Trophoblast cell (in vitro differentiated cells and primary cell): ENCODE measurements at regions not wholly inside any gene's neighbourhood (a gene's known extent, or its start where the extent isn't known, plus 50 kb on each side); places are given as distances from the start of the nearest gene placed in this dataset.

ENCODE experiments used
- DNase-seq, 2 donors: peaks; one replicate each; pipeline ENCODE4 v3.0.0-alpha.2; 2016
- H2AFZ ChIP-seq: 2 replicates; pipeline ENCODE4 v1.6.1; 2013; ENCODE audit warnings: low read length, moderate library complexity, mild to moderate bottlenecking; ENCODE audit not compliant: insufficient read depth, poor library complexity
- H2AK5ac ChIP-seq: 2 replicates; pipeline ENCODE4 v1.6.1; 2013; ENCODE audit warnings: mild to moderate bottlenecking, low read length
- H2BK120ac ChIP-seq: 2 replicates; pipeline ENCODE4 v1.6.1; 2013; ENCODE audit warnings: low read length, mild to moderate bottlenecking, moderate library complexity; ENCODE audit not compliant: insufficient read depth, poor library complexity
- H2BK12ac ChIP-seq: 2 replicates; pipeline ENCODE4 v1.6.1; 2013; ENCODE audit warnings: mild to moderate bottlenecking, low read length, moderate library complexity
- H2BK5ac ChIP-seq: 2 replicates; pipeline ENCODE4 v1.6.1; 2013; ENCODE audit warnings: low read length, low read depth, moderate library complexity, mild to moderate bottlenecking; ENCODE audit not compliant: poor library complexity
- H3K14ac ChIP-seq: 2 replicates; pipeline ENCODE4 v1.6.1; 2013; ENCODE audit warnings: mild to moderate bottlenecking, low read length
- H3K18ac ChIP-seq: 2 replicates; pipeline ENCODE4 v1.6.1; 2013; ENCODE audit warnings: mild to moderate bottlenecking, low read length
- H3K23ac ChIP-seq: 2 replicates; pipeline ENCODE4 v1.6.1; 2013; ENCODE audit warnings: low read length
- H3K27ac ChIP-seq: 2 replicates; pipeline ENCODE4 v1.5.1; 2013; ENCODE audit warnings: low read depth, mild to moderate bottlenecking, inconsistent platforms, low read length, moderate library complexity
- H3K27me3 ChIP-seq: 2 replicates; pipeline ENCODE4 v1.6.1; 2013; ENCODE audit warnings: inconsistent platforms, mild to moderate bottlenecking, low read length, moderate library complexity; ENCODE audit not compliant: insufficient read depth
- H3K36me3 ChIP-seq, 2 experiments: 1 replicate in 1 of 2; 2 replicates in 1 of 2; pipeline ENCODE4 v1.6.1; 2013; ENCODE audit warnings: low read length in 2 of 2, mild to moderate bottlenecking in 2 of 2, moderate library complexity in 1 of 2; ENCODE audit not compliant: insufficient read depth in 2 of 2, control insufficient read depth in 1 of 2
- H3K4ac ChIP-seq: 2 replicates; pipeline ENCODE4 v1.6.1; 2013; ENCODE audit warnings: low read depth, mild to moderate bottlenecking, low read length, moderate library complexity
- H3K4me1 ChIP-seq, 2 experiments: 1 replicate in 1 of 2; 2 replicates in 1 of 2; pipeline ENCODE4 v1.6.1; 2013; ENCODE audit warnings: low read length in 2 of 2, mild to moderate bottlenecking in 2 of 2, moderate library complexity in 1 of 2; ENCODE audit not compliant: insufficient read depth in 2 of 2, control insufficient read depth in 1 of 2
- H3K4me2 ChIP-seq: 2 replicates; pipeline ENCODE4 v1.6.1; 2013; ENCODE audit warnings: inconsistent platforms, mild to moderate bottlenecking, low read length, moderate library complexity
- H3K4me3 ChIP-seq: 2 replicates; pipeline ENCODE4 v1.5.1; 2013; ENCODE audit warnings: mild to moderate bottlenecking, low read depth, low read length, inconsistent platforms
- H3K79me1 ChIP-seq: one replicate; pipeline ENCODE4 v1.6.1; 2013; ENCODE audit warnings: low read length
- H3K79me2 ChIP-seq: 2 replicates; pipeline ENCODE4 v1.6.1; 2013; ENCODE audit warnings: low read length, mild to moderate bottlenecking; ENCODE audit not compliant: control insufficient read depth, insufficient read depth, poor library complexity
- H3K9ac ChIP-seq: 2 replicates; pipeline ENCODE4 v1.6.1; 2013; ENCODE audit warnings: mild to moderate bottlenecking, low read length
- H3K9me3 ChIP-seq: 2 replicates; pipeline ENCODE4 v1.6.1; 2013; ENCODE audit warnings: low read depth, mild to moderate bottlenecking, control low read depth, inconsistent platforms, low read length; ENCODE audit not compliant: insufficient read depth
- H4K12ac ChIP-seq: 2 replicates; pipeline ENCODE4 v1.6.1; 2013; ENCODE audit warnings: low read depth, mild to moderate bottlenecking, low read length, moderate library complexity
- H4K8ac ChIP-seq: 2 replicates; pipeline ENCODE4 v1.6.1; 2013; ENCODE audit warnings: low read depth, mild to moderate bottlenecking, low read length, moderate library complexity
- H4K91ac ChIP-seq: one replicate; pipeline ENCODE4 v1.6.1; 2013; ENCODE audit warnings: low read depth, mild to moderate bottlenecking, low read length, moderate library complexity
- WGBS: extraction: QIAGEN DNeasy Blood & Tissue Kit; methylation state at CpG from one replicate; pipeline ENCODE4 v1.1.7; 2013; ENCODE audit warnings: missing lambda C conversion rate; ENCODE audit not compliant: insufficient read length, insufficient coverage; ENCODE audit errors: extremely low coverage; 5-methylcytosine and 5-hydroxymethylcytosine counted together

GRCh38 chr15:87686841-87687522, 569.6 kb downstream of the NTRK3 start:
- no peak overlapping the region for H2AFZ ChIP-seq
- no peak overlapping the region for H3K4ac ChIP-seq
- no peak overlapping the region for H2BK120ac ChIP-seq
- H4K91ac ChIP-seq = no peak overlapping the region
- no peak overlapping the region for H2AK5ac ChIP-seq
- H3K9me3 ChIP-seq = no peaks in the 10 kb centered on the region
- no peak overlapping the region for H3K4me3 ChIP-seq
- no peaks in the 10 kb centered on the region for H3K36me3 ChIP-seq
- no peak overlapping the region for H3K9ac ChIP-seq
- no peaks in the 10 kb centered on the region for H3K4me1 ChIP-seq
- no peak overlapping the region for H2BK12ac ChIP-seq
- no CpG with 5 or more reads among the region's 4 CpGs for WGBS
- no peak overlapping the region for H3K27ac ChIP-seq
- H3K79me1 ChIP-seq = no peaks in the 10 kb centered on the region
- no peak overlapping the region for H4K12ac ChIP-seq
- no peak overlapping the region for H3K4me2 ChIP-seq
- H3K14ac ChIP-seq = no peak overlapping the region
- no peak overlapping the region for H3K23ac ChIP-seq
- H3K27me3 ChIP-seq = no peaks in the 10 kb centered on the region
- no peak overlapping the region for H4K8ac ChIP-seq
- no peak overlapping the region for H3K18ac ChIP-seq
- no peak overlapping the region for H2BK5ac ChIP-seq
- no peak for DNase-seq
- H3K79me2 ChIP-seq = no peaks in the 10 kb centered on the region

GRCh38 chr15:87686339-87686738, 570.2 kb downstream of the NTRK3 start:
- Histone ChIP-seq H4K91ac (no peak overlapping the region), H3K14ac (no peak overlapping the region), H2AFZ (no peak overlapping the region), H3K27ac (no peak overlapping the region), H3K23ac (no peak overlapping the region), H4K8ac (no peak overlapping the region), H3K18ac (no peak overlapping the region), H3K9ac (no peak overlapping the region), H3K36me3 (no peaks in the 10 kb centered on the region), H3K4ac (no peak overlapping the region), H4K12ac (no peak overlapping the region), H3K9me3 (no peaks in the 10 kb centered on the region), H2BK120ac (no peak overlapping the region), H3K79me2 (no peaks in the 10 kb centered on the region), H2BK5ac (no peak overlapping the region), H3K27me3 (no peaks in the 10 kb centered on the region), H3K4me3 (no peak overlapping the region), H3K79me1 (no peaks in the 10 kb centered on the region), H3K4me2 (no peak overlapping the region), H2BK12ac (no peak overlapping the region), H3K4me1 (no peaks in the 10 kb centered on the region), H2AK5ac (no peak overlapping the region)
- no peak for DNase-seq
- WGBS = 100% methylated on average over 2 of the region's 5 CpGs

- WGBS = no CpG with 5 or more reads among the region's 1 CpG
These were observed 574.0 kb downstream of the NTRK3 start for GRCh38 chr15:87682527-87682926.

GRCh38 chr15:87681104-87681503, 575.4 kb downstream of the NTRK3 start:
- Histone ChIP-seq H3K23ac (no peak overlapping the region), H2BK12ac (no peak overlapping the region), H2AK5ac (no peak overlapping the region), H3K79me2 (no peaks in the 10 kb centered on the region), H4K8ac (no peak overlapping the region), H3K4me2 (no peak overlapping the region), H3K4me1 (no peaks in the 10 kb centered on the region), H2BK120ac (no peak overlapping the region), H3K4me3 (no peak overlapping the region), H4K12ac (no peak overlapping the region), H3K79me1 (no peaks in the 10 kb centered on the region), H3K4ac (no peak overlapping the region), H3K27me3 (no peaks in the 10 kb centered on the region), H3K18ac (no peak overlapping the region), H3K9ac (no peak overlapping the region), H2BK5ac (no peak overlapping the region), H3K36me3 (no peaks in the 10 kb centered on the region), H4K91ac (no peak overlapping the region), H3K14ac (no peak overlapping the region), H2AFZ (no peak overlapping the region), H3K9me3 (no peaks in the 10 kb centered on the region), H3K27ac (no peak overlapping the region)
- DNase-seq = no peak
- WGBS = no CpG with 5 or more reads among the region's 1 CpG

More at GRCh38 chr15:87682527-87682926, 574.0 kb downstream of the NTRK3 start:
- no peaks in the 10 kb centered on the region for H3K9me3 ChIP-seq
- H2BK12ac ChIP-seq = no peak overlapping the region
- H3K27ac ChIP-seq = no peak overlapping the region
- no peak overlapping the region for H2BK120ac ChIP-seq
- H3K9ac ChIP-seq = no peak overlapping the region
- no peaks in the 10 kb centered on the region for H3K79me1 ChIP-seq
- no peak overlapping the region for H2AFZ ChIP-seq
- H2AK5ac ChIP-seq = no peak overlapping the region
- DNase-seq = no peak
- no peaks in the 10 kb centered on the region for H3K27me3 ChIP-seq
- no peak overlapping the region for H3K4me3 ChIP-seq
- no peak overlapping the region for H4K91ac ChIP-seq
- H4K12ac ChIP-seq = no peak overlapping the region
- H3K79me2 ChIP-seq = no peaks in the 10 kb centered on the region
- no peaks in the 10 kb centered on the region for H3K36me3 ChIP-seq
- no peak overlapping the region for H4K8ac ChIP-seq
- H3K4ac ChIP-seq = no peak overlapping the region
- H2BK5ac ChIP-seq = no peak overlapping the region
- no peak overlapping the region for H3K14ac ChIP-seq
- H3K4me1 ChIP-seq = no peaks in the 10 kb centered on the region
- no peak overlapping the region for H3K4me2 ChIP-seq
- H3K23ac ChIP-seq = no peak overlapping the region
- no peak overlapping the region for H3K18ac ChIP-seq
